HG03575 (cell line): ENCODE measurements at regions not wholly inside any gene's neighbourhood (a gene's known extent, or its start where the extent isn't known, plus 50 kb on each side); places are given as distances from the start of the nearest gene placed in this dataset.
"Not testable (repeated sequence)": the region's sequence is repeated elsewhere in the genome, so short reads cannot be mapped to it uniquely, and the experiment has no call there.

Experiments
- ATAC-seq: cut with Tn5 transposase; IDR thresholded peaks from one replicate; pipeline ENCODE4 v1.9.1; 2021; ENCODE audit not compliant: unreplicated experiment, insufficient number of reproducible peaks, low FRiP score; ENCODE audit errors: extremely low read depth

DNA sequence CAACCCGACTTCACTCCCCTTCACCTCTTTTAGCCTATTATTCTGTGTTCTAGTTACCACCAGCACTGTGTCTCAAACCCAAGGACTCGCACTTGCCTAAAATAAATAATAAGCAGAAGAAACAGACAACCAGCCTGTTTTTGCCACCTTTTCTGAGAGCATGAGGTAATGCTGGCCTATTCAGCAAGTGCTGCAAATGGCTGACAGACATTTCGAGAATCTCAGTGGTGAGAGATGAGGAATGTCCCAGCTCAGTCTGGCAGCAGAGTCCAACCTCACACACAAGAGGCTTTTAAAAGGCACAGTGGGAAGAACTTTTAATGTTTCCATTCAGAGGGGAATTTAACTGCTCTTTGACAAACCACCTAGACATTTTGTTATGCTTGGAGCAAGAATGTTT is 143.3 kb upstream of the GMNC start:
- no peak for ATAC-seq

- ATAC-seq, result no peak
These were observed 141.2 kb upstream of the GMNC start for GRCh38 chr3:191003742-191004141.

GRCh38 chr3:190996181-190996775 is 133.8 kb upstream of the GMNC start:
- ATAC-seq, result no peak

- ATAC-seq, result no peak
These were observed 132.7 kb upstream of the GMNC start for GRCh38 chr3:190995156-190995555.

- no peak for ATAC-seq
These were observed 128.4 kb upstream of the GMNC start for GRCh38 chr3:190990898-190991297.

GRCh38 chr3:190989218-190989617 is 126.7 kb upstream of the GMNC start:
- ATAC-seq, result no peak

DNA sequence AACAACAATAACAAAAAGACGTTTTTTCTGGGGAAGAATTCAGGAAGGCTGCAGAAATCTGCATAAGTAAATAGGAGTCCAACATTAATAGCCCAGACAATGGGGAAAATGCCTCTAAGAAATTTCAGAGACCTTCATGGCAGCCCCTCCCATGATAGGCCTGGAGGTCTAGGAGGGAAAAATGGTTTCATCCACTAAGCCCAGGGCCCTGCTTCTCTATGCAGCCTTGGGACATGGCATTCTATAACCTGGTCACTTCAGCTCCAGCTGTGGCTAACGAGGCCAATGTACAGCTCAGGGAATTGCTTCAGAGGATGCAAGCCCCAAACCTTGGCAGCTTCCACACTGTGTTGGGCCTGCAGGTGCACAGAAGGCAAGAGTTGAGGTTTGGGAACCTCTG is 125.6 kb upstream of the GMNC start:
- ATAC-seq, result no peak

GRCh38 chr3:190984502-190985244 is 122.2 kb upstream of the GMNC start:
- ATAC-seq, result no peak

DNA sequence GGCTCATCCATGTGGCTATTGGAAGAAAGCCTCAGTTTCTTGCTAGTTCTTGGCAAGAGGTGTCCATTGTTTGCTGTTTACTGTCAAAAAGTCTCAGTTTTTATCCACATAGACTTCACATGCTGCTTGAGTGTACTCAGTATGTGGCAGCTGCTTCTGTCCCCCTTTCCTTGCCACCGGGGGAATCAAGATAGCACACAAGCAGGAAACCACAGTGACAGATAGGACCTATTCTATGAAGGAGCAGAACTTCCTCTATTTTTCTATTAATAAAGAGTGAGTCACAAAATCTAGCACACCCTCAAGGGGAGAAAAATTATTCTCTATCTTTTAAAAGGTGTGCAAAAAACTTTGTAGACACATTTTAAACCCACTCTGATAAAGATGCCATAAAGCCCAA is 121.4 kb upstream of the GMNC start:
- peak; percentile 77 for ATAC-seq

DNA sequence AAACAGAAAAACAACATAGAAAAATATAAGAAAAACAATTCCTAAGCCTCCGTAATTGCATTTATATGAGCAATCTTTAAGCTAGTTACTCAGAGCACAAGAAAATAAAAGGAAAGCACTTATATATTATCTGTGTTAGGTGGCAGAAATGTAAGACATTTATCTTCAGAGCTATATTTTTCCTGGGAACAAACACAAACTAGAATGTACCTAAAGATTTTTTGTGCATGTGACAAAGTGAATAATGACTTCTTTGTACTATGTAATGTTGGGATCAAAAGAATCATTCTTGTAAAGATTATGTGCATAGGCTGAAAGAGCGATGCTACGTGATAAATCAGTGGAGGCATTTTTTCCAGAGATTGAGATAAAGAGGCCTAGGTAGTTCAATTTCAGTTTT is 111.3 kb upstream of the GMNC start:
- ATAC-seq, result no peak

DNA sequence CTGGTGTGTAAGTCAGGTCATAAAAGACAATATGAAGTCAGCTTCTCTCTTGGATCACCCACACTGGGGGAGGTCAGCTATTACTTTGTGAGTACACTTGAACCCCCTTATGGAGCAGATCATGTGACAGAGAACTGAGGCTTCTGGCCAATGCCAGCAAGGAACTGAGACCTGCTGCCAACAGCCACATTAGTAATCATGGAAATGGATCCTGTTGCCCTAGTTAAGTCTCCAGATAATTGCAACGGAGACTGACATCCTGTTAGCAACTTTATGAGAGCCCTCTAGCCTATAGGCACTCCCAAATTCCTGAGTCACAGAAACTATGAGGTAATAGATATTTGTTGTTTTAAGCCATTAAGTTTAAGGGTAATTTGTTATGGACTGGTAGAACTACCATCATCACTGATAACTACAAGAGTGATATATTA is 110.4 kb upstream of the GMNC start:
- ATAC-seq, result no peak

DNA sequence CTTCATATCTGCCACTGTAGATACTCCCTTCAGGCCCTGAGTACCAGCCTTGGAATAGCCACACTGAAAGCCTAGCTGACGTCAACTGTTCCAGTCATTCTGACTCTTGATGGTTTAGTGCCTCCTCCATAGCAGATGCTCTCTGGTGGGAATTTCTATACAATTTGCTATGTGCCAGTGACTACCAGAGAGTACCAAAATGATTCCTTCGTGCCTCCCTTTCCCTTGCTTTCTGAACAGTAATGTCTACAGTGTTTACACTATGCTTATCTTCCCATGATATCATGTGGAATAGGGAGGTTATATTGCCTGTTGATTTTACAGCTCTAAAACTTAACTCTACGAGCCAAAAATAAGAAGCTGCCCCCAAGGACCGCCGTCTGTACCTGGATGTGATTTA is 109.7 kb upstream of the GMNC start:
- no peak for ATAC-seq

DNA sequence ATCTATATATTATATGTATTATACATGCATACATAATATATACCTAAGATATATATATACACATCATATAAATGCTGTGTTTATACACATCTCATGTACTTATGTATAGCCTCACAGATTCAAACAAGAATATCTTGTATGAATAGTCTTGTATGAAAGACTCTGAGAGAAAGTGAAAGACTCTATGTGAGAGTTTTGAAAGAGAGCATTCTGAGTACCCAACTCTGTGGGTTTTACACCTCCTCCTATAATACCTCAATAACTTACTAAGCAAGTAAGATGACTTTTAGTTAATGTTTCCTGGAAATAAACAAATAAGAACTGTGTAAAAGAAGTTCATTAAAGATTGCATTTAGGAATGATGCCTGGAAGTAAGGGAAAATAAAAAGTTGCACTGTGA is 108.1 kb upstream of the GMNC start:
- ATAC-seq, result no peak

DNA sequence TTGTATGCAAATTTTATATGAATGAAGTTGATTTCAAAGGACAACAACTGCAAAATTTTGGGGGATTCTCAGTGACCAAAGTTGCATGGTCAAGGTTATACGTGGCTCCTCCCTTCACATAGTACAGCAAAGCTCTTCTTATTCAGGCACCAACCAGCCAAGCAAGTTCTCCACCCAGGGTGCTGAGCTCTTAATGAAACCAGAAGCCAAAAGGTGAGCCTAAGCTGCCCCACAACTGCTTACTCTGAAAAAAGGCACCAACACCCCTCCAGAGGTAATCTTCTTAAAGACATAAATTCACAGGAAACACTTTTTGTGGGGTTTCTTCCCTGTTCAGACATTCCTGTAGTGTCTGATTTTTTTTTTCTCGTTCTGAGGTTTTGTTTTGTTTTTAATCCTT is 106.1 kb upstream of the GMNC start:
- ATAC-seq, result no peak

DNA sequence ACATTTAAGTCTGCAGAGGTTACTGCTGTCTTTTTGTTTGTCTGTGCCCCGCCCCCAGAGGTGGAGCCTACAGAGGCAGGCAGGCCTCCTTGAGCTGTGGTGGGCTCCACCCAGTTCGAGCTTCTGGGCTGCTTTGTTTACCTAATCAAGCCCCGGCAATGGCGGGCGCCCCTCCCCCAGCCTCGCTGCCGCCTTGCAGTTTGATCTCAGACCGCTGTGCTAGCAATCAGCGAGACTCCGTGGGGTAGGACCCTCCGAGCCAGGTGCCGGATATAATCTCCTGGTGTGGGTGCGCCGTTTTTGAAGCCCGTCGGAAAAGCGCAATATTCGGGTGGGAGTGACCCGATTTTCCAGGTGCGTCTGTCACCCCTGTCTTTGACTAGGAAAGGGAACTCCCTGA is 102.4 kb upstream of the GMNC start:
- ATAC-seq, result not testable (repeated sequence)

GRCh38 chr3:190959077-190959476 is 96.6 kb upstream of the GMNC start:
- no peak for ATAC-seq

GRCh38 chr3:190941694-190942260 is 79.3 kb upstream of the GMNC start:
- ATAC-seq, result no peak

DNA sequence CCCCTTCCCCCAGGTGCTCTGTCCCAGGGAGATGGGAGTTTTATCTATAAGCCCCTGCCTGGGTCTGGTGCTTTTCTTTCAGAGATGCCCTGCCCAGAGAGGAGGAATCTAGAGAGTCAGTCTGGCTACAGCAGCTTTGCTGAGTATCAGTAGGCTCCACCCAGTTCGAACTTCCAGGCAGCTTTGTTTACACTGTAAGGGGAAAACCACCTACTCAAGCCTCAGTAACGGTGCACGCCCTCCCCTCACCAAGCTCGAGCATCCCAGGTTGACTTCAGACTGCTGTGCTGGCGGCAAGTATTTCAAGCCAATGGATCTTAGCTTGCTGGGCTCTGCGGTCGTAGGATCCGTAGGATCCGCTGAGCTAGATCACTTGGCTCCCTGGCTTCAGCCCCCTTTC is 72.1 kb upstream of the GMNC start:
- not testable (repeated sequence) for ATAC-seq

DNA sequence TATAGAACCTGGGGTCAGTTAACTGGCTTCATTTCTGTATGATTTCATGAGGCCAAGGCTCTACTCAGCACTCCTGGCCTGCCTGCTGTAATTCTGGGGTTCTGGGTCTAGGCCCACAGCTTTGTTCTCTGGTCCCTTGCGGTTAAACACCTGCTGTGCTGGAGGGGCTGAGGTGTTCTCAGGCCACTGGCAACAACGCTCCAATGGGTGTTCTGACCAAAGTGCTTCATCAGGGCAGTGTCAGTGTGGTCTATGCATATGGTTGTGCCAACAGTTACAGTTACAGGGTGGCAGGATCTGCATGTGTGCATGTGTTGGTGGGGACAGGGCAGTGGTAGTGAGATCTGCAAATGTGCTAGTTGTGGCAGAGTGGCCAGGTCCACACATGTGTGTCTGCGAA is 64.1 kb upstream of the GMNC start:
- no peak for ATAC-seq

- no peak for ATAC-seq
These were observed 50.2 kb upstream of the GMNC start for GRCh38 chr3:190912736-190913135.
